SK-N-MC (cell line): ENCODE measurements at regions not wholly inside any gene's neighbourhood (a gene's known extent, or its start where the extent isn't known, plus 50 kb on each side); places are given as distances from the start of the nearest gene placed in this dataset.
A peak's percentile ranks its signal among the peaks of the same experiment; 100 is the strongest.

ENCODE experiments used
- DNase-seq: peaks from one replicate; pipeline ENCODE4 v3.0.0-alpha.2; 2011; ENCODE audit warnings: low read depth, low spot score
- H3K27ac ChIP-seq: fragments of 200-600 bp; sonication (generic); 2 replicates; pipeline ENCODE4 v1.5.1; 2016; ENCODE audit warnings: mixed run types
- H3K36me3 ChIP-seq: fragments of 200-600 bp; sonication (generic); 2 replicates; pipeline ENCODE4 v1.6.1; 2017; ENCODE audit warnings: antibody characterized with exemption, low read length, mixed read lengths; ENCODE audit not compliant: insufficient read depth
- H3K4me3 ChIP-seq: fragments of 200-600 bp; sonication (generic); 2 replicates; pipeline ENCODE4 v1.5.1; 2016
- H3K9ac ChIP-seq: fragments of 200-600 bp; sonication (generic); 2 replicates; pipeline ENCODE4 v1.8.0; 2017; ENCODE audit warnings: mixed run types, mixed read lengths; ENCODE audit not compliant: insufficient read length
- H3K9me3 ChIP-seq: fragments of 200-600 bp; sonication (generic); 2 replicates; pipeline ENCODE4 v1.6.1; 2017; ENCODE audit warnings: low read depth, mild to moderate bottlenecking, antibody characterized with exemption, low read length, moderate library complexity, mixed read lengths
- EZH2 ChIP-seq: fragments of 200-600 bp; sonication (generic); IDR thresholded peaks from one replicate; pipeline ENCODE4 v1.6.1; 2017; ENCODE audit warnings: antibody characterized with exemption
- FOXP2 ChIP-seq: optimal IDR thresholded peaks from 2 replicates; pipeline ENCODE3; 2011; ENCODE audit warnings: mild to moderate bottlenecking, moderate library complexity; ENCODE audit not compliant: insufficient read depth; ENCODE audit errors: extremely low read length, control extremely low read depth
- POLR2AphosphoS5 ChIP-seq: IDR thresholded peaks from 2 replicates; pipeline ENCODE4 v1.6.1; 2012; ENCODE audit warnings: mild to moderate bottlenecking, low read depth, low read length, borderline replicate concordance

- no peaks in the 10 kb centered on the region for H3K9me3 ChIP-seq
- peak; percentile 81 for DNase-seq
- H3K27ac ChIP-seq = peak overlapping the region; percentile 97
- peak overlapping the region; percentile 63 for H3K9ac ChIP-seq
- no peak for TF ChIP-seq FOXP2
- TF ChIP-seq POLR2AphosphoS5 = no peak
- TF ChIP-seq EZH2 = no peak
- peak overlapping the region; percentile 70 for H3K4me3 ChIP-seq
- no peaks in the 10 kb centered on the region for H3K36me3 ChIP-seq
Measured at GRCh38 chr5:110335361-110336066, 391.0 kb downstream of the TMEM232 start.

- no peak for TF ChIP-seq FOXP2
- no peak for TF ChIP-seq EZH2
- no peak for TF ChIP-seq POLR2AphosphoS5
- no peak overlapping the region for H3K27ac ChIP-seq
- no peak for DNase-seq
- H3K9me3 ChIP-seq = no peaks in the 10 kb centered on the region
- no peaks in the 10 kb centered on the region for H3K36me3 ChIP-seq
- H3K4me3 ChIP-seq = no peak overlapping the region
- H3K9ac ChIP-seq = no peak overlapping the region
Measured at GRCh38 chr5:110338341-110339083, 388.0 kb downstream of the TMEM232 start.

GRCh38 chr5:110339399-110339798 lies 387.1 kb downstream of the TMEM232 start:
- Histone ChIP-seq H3K4me3 (no peak overlapping the region), H3K9me3 (no peaks in the 10 kb centered on the region), H3K36me3 (no peaks in the 10 kb centered on the region), H3K27ac (no peak overlapping the region), H3K9ac (no peak overlapping the region)
- TF ChIP-seq FOXP2 (no peak), POLR2AphosphoS5 (no peak), EZH2 (no peak)
- no peak for DNase-seq

GRCh38 chr5:110341836-110342235 lies 384.6 kb downstream of the TMEM232 start:
- no peak overlapping the region for H3K27ac ChIP-seq
- DNase-seq = no peak
- no peaks in the 10 kb centered on the region for H3K36me3 ChIP-seq
- no peak for TF ChIP-seq EZH2
- no peak for TF ChIP-seq FOXP2
- no peak overlapping the region for H3K4me3 ChIP-seq
- H3K9me3 ChIP-seq = no peaks in the 10 kb centered on the region
- H3K9ac ChIP-seq = no peak overlapping the region

- TF ChIP-seq FOXP2 (no peak), EZH2 (no peak), POLR2AphosphoS5 (no peak)
- Histone ChIP-seq H3K36me3 (no peaks in the 10 kb centered on the region), H3K9me3 (no peaks in the 10 kb centered on the region), H3K4me3 (no peak overlapping the region), H3K9ac (no peak overlapping the region), H3K27ac (no peak overlapping the region)
- DNase-seq = no peak
Measured at GRCh38 chr5:110342683-110343082, 383.8 kb downstream of the TMEM232 start.

- Histone ChIP-seq H3K9ac (no peak overlapping the region), H3K27ac (no peak overlapping the region), H3K4me3 (no peak overlapping the region), H3K9me3 (no peaks in the 10 kb centered on the region), H3K36me3 (no peaks in the 10 kb centered on the region)
- TF ChIP-seq EZH2 = no peak
- TF ChIP-seq POLR2AphosphoS5 = no peak
- no peak for TF ChIP-seq FOXP2
- no peak for DNase-seq
Measured at GRCh38 chr5:110343616-110344015, 382.9 kb downstream of the TMEM232 start.

GRCh38 chr5:110345623-110346022 lies 380.8 kb downstream of the TMEM232 start:
- Histone ChIP-seq H3K9me3 (no peaks in the 10 kb centered on the region), H3K9ac (no peak overlapping the region), H3K36me3 (no peaks in the 10 kb centered on the region), H3K27ac (no peak overlapping the region), H3K4me3 (no peak overlapping the region)
- no peak for TF ChIP-seq POLR2AphosphoS5
- TF ChIP-seq EZH2 = no peak
- no peak for TF ChIP-seq FOXP2
- DNase-seq = no peak

- no peaks in the 10 kb centered on the region for H3K9me3 ChIP-seq
- H3K4me3 ChIP-seq = no peak overlapping the region
- no peak for DNase-seq
- TF ChIP-seq FOXP2 = no peak
- no peak overlapping the region for H3K9ac ChIP-seq
- H3K36me3 ChIP-seq = no peaks in the 10 kb centered on the region
- H3K27ac ChIP-seq = no peak overlapping the region
Measured at GRCh38 chr5:110346893-110347358, 379.5 kb downstream of the TMEM232 start.

GRCh38 chr5:110347781-110348180 lies 378.7 kb downstream of the TMEM232 start:
- H3K9me3 ChIP-seq = no peaks in the 10 kb centered on the region
- H3K4me3 ChIP-seq = no peak overlapping the region
- no peak overlapping the region for H3K9ac ChIP-seq
- no peaks in the 10 kb centered on the region for H3K36me3 ChIP-seq
- no peak for DNase-seq
- H3K27ac ChIP-seq = no peak overlapping the region
- no peak for TF ChIP-seq EZH2
- no peak for TF ChIP-seq FOXP2
- TF ChIP-seq POLR2AphosphoS5 = no peak
